ENCODE measurements at regions not wholly inside any gene's neighbourhood (a gene's known extent, or its start where the extent isn't known, plus 50 kb on each side); places are given as distances from the start of the nearest gene placed in this dataset.

- Mint-ChIP-seq H3K9me3 (peaks cover 4% of the 10 kb centered on the region), H3K36me3 (no peaks in the 10 kb centered on the region), H3K4me1 (ENCODE audit: unreplicated experiment) (no peaks in the 10 kb centered on the region), H3K27ac (no peak overlapping the region), H3K27me3 (no peaks in the 10 kb centered on the region), H3K4me3 (no peak overlapping the region)
- DNase-seq (ENCODE audit: extremely low spot score, unreplicated experiment) = no peak
- TF ChIP-seq, protein P1, sequence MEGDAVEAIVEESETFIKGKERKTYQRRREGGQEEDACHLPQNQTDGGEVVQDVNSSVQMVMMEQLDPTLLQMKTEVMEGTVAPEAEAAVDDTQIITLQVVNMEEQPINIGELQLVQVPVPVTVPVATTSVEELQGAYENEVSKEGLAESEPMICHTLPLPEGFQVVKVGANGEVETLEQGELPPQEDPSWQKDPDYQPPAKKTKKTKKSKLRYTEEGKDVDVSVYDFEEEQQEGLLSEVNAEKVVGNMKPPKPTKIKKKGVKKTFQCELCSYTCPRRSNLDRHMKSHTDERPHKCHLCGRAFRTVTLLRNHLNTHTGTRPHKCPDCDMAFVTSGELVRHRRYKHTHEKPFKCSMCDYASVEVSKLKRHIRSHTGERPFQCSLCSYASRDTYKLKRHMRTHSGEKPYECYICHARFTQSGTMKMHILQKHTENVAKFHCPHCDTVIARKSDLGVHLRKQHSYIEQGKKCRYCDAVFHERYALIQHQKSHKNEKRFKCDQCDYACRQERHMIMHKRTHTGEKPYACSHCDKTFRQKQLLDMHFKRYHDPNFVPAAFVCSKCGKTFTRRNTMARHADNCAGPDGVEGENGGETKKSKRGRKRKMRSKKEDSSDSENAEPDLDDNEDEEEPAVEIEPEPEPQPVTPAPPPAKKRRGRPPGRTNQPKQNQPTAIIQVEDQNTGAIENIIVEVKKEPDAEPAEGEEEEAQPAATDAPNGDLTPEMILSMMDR (conservative IDR thresholded peaks at IDR 0.05) = no peak
Observed at GRCh38 chr1:187871177-187871845, 1042.6 kb downstream of the PLA2G4A start.

- Mint-ChIP-seq H3K9me3 (peaks cover 4% of the 10 kb centered on the region), H3K4me3 (no peak overlapping the region), H3K36me3 (no peaks in the 10 kb centered on the region), H3K4me1 (ENCODE audit: unreplicated experiment) (no peaks in the 10 kb centered on the region), H3K27ac (no peak overlapping the region), H3K27me3 (no peaks in the 10 kb centered on the region)
- no peak for DNase-seq (ENCODE audit: extremely low spot score, unreplicated experiment)
- TF ChIP-seq, protein P1 (conservative IDR thresholded peaks at IDR 0.05) = no peak
Observed at GRCh38 chr1:187872550-187872949, 1043.8 kb downstream of the PLA2G4A start.

- TF ChIP-seq, protein P1 (conservative IDR thresholded peaks at IDR 0.05) = no peak
- H3K9me3 Mint-ChIP-seq = peaks cover 4% of the 10 kb centered on the region
- H3K27ac Mint-ChIP-seq = no peak overlapping the region
- no peaks in the 10 kb centered on the region for H3K4me1 Mint-ChIP-seq (ENCODE audit: unreplicated experiment)
- H3K27me3 Mint-ChIP-seq = no peaks in the 10 kb centered on the region
- no peaks in the 10 kb centered on the region for H3K36me3 Mint-ChIP-seq
- H3K4me3 Mint-ChIP-seq = no peak overlapping the region
- no peak for DNase-seq (ENCODE audit: extremely low spot score, unreplicated experiment)
Observed at GRCh38 chr1:187873126-187873525, 1044.4 kb downstream of the PLA2G4A start.

DNA sequence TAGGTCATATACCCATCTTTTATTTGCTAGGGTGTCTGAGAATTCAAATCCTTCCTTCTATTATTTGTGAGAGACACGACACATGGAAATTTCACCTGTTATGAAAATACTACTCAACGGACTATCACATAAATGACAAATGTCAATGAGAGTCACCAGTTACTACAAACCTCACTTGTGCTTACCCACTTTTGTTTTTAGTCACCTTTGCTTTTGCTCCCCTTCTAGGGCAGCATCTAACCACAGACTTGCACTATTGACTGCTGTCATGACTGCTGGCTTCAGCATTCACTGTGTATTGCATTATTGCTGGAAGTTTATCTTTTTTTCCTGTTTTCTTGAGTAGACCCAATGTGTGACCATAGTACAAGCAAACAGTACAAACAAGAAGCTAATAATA lies 1048.0 kb downstream of the PLA2G4A start:
- H3K36me3 Mint-ChIP-seq = no peaks in the 10 kb centered on the region
- peaks cover 4% of the 10 kb centered on the region for H3K9me3 Mint-ChIP-seq
- no peaks in the 10 kb centered on the region for H3K27me3 Mint-ChIP-seq
- TF ChIP-seq, protein P1 (conservative IDR thresholded peaks at IDR 0.05) = no peak
- DNase-seq (ENCODE audit: extremely low spot score, unreplicated experiment) = no peak
- no peak overlapping the region for H3K27ac Mint-ChIP-seq
- H3K4me3 Mint-ChIP-seq = no peak overlapping the region
- H3K4me1 Mint-ChIP-seq (ENCODE audit: unreplicated experiment) = no peaks in the 10 kb centered on the region

DNA sequence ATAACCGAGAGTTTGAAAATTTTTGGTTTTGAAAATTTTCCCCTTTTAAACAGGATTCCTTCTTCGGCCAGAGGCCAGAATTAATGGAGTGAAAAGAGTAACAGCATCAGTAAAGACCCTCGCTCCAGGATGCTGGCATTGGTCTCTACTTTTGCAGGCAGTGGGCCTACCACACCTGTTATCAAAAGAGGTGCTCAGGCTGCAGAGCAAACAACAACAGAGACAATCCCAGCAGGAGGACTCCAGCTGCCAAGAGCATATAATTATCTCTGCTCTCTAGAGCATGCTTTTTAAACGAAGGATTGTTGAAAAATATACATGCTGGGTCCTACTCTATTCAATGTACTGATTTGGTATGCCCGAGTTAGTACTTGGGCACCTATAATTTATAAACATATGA lies 1048.5 kb downstream of the PLA2G4A start:
- no peaks in the 10 kb centered on the region for H3K4me1 Mint-ChIP-seq (ENCODE audit: unreplicated experiment)
- peaks cover 4% of the 10 kb centered on the region for H3K9me3 Mint-ChIP-seq
- no peaks in the 10 kb centered on the region for H3K36me3 Mint-ChIP-seq
- H3K4me3 Mint-ChIP-seq = no peak overlapping the region
- DNase-seq (ENCODE audit: extremely low spot score, unreplicated experiment) = no peak
- H3K27me3 Mint-ChIP-seq = no peaks in the 10 kb centered on the region
- TF ChIP-seq, protein P1 (conservative IDR thresholded peaks at IDR 0.05) = no peak
- no peak overlapping the region for H3K27ac Mint-ChIP-seq

Data from type B pancreatic cell (in vitro differentiated cells).